HK-2 (cell line): ENCODE measurements at regions not wholly inside any gene's neighbourhood (a gene's known extent, or its start where the extent isn't known, plus 50 kb on each side); places are given as distances from the start of the nearest gene placed in this dataset.
"Not testable (repeated sequence)": the region's sequence is repeated elsewhere in the genome, so short reads cannot be mapped to it uniquely, and the experiment has no call there.

Experiments
- DNase-seq: peaks from one replicate; pipeline ENCODE4 v3.0.0-alpha.2; 2018; ENCODE audit not compliant: unreplicated experiment

DNA sequence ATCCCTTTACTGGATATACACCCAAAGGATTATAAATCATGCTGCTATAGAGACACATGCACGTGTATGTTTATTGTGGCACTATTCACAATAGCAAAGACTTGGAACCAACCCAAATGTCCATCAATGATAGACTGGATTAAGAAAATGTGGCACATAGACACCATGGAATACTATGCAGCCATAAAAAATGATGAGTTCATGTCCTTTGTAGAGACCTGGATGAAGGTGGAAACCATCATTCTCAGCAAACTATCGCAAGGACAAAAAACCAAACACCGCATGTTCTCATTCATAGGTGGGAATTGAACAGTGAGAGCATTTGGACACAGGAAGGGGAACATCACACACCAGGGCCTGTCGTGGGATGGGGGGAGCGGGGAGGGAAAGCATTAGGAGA, 52.4 kb upstream of the FAM135A start:
- not testable (repeated sequence) for DNase-seq

DNA sequence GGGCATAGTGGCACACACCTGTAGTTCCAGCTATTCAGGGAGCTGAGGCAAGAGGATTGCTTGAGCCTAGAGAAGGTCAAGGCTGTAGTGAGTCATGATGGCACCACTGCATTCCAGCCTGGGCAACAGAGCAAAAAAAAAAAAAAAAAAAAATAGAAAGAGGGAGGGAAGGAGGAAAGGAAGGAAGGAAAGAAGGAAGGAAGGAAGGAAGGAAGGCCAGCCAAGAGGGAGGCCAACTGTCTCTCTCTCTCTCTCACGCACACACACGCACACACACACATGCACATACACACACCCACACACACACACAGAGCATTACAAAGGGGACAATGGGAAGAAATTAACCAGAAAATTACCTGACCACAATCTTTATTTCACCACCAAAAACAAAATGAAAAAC, 50.6 kb upstream of the COL9A1 start:
- DNase-seq, result peak; percentile 18
